HG03045 (cell line): ENCODE measurements at regions not wholly inside any gene's neighbourhood (a gene's known extent, or its start where the extent isn't known, plus 50 kb on each side); places are given as distances from the start of the nearest gene placed in this dataset.

Source experiments
- ATAC-seq: cut with Tn5 transposase; IDR thresholded peaks from one replicate; pipeline ENCODE4 v1.9.1; 2021; ENCODE audit warnings: mild to moderate bottlenecking, moderate library complexity; ENCODE audit not compliant: unreplicated experiment

GRCh38 chr9:86460216-86461002 lies 106.2 kb upstream of the TUT7 start:
- ATAC-seq = no peak

- ATAC-seq = no peak
Measured at GRCh38 chr9:86459599-86460155, 105.5 kb upstream of the TUT7 start.

- ATAC-seq = no peak
Measured at GRCh38 chr9:86459191-86459590, 105.0 kb upstream of the TUT7 start.

- no peak for ATAC-seq
Measured at GRCh38 chr9:86458191-86458855, 104.1 kb upstream of the TUT7 start.

- no peak for ATAC-seq
Measured at GRCh38 chr9:86456416-86456815, 102.2 kb upstream of the TUT7 start.

- no peak for ATAC-seq
Measured at GRCh38 chr9:86454701-86455615, 100.7 kb upstream of the TUT7 start.

GRCh38 chr9:86452201-86452828 lies 98.1 kb upstream of the TUT7 start:
- ATAC-seq = no peak

GRCh38 chr9:86449246-86449645 lies 95.0 kb upstream of the TUT7 start:
- no peak for ATAC-seq

- no peak for ATAC-seq
Measured at GRCh38 chr9:86445671-86446070, 91.5 kb upstream of the TUT7 start.

- no peak for ATAC-seq
Measured at GRCh38 chr9:86443992-86444391, 89.8 kb upstream of the TUT7 start.

- no peak for ATAC-seq
Measured at GRCh38 chr9:86434039-86434726, 80.0 kb upstream of the TUT7 start.

GRCh38 chr9:86424251-86424891 lies 70.2 kb upstream of the TUT7 start:
- ATAC-seq = no peak

GRCh38 chr9:86413971-86414880 lies 60.0 kb upstream of the TUT7 start:
- no peak for ATAC-seq

GRCh38 chr9:86410281-86410680 lies 56.1 kb upstream of the TUT7 start:
- ATAC-seq = no peak

GRCh38 chr9:86408121-86408520 lies 53.9 kb upstream of the TUT7 start:
- no peak for ATAC-seq

GRCh38 chr9:86407022-86407421 lies 52.8 kb upstream of the TUT7 start:
- no peak for ATAC-seq

GRCh38 chr9:86406366-86406765 lies 52.2 kb upstream of the TUT7 start:
- ATAC-seq = no peak

- ATAC-seq = no peak
Measured at GRCh38 chr9:86405926-86406325, 51.7 kb upstream of the TUT7 start.

GRCh38 chr9:86405086-86405491 lies 50.9 kb upstream of the TUT7 start:
- ATAC-seq = no peak
